Type B pancreatic cell (in vitro differentiated cells): ENCODE measurements at regions not wholly inside any gene's neighbourhood (a gene's known extent, or its start where the extent isn't known, plus 50 kb on each side); places are given as distances from the start of the nearest gene placed in this dataset.

Experiments used
- DNase-seq: peaks from one replicate; pipeline ENCODE4 v3.0.0; 2021; ENCODE audit warnings: mixed read lengths; ENCODE audit not compliant: unreplicated experiment; ENCODE audit errors: extremely low spot score
- H3K27ac Mint-ChIP-seq: 2 replicates; pipeline ENCODE4 v1.8.0; 2021; ENCODE audit warnings: mild to moderate bottlenecking, mixed read lengths
- H3K27me3 Mint-ChIP-seq: 2 replicates; pipeline ENCODE4 v1.8.0; 2021; ENCODE audit warnings: mixed read lengths
- H3K36me3 Mint-ChIP-seq: 2 replicates; pipeline ENCODE4 v1.8.0; 2021; ENCODE audit warnings: mixed read lengths
- H3K4me1 Mint-ChIP-seq: one replicate; pipeline ENCODE4 v1.8.0; 2021; ENCODE audit warnings: mixed read lengths; ENCODE audit not compliant: unreplicated experiment
- H3K4me3 Mint-ChIP-seq: 2 replicates; pipeline ENCODE4 v1.8.0; 2021; ENCODE audit warnings: mild to moderate bottlenecking, mixed read lengths
- H3K9me3 Mint-ChIP-seq: 2 replicates; pipeline ENCODE4 v1.8.0; 2021; ENCODE audit warnings: mixed read lengths
- CTCF ChIP-seq: fragments of 200-600 bp; sonication (generic); conservative IDR thresholded peaks from 2 replicates; pipeline ENCODE4 v1.5.0; 2021; ENCODE audit warnings: antibody characterized with exemption, mild to moderate bottlenecking

GRCh38 chr3:69443457-69443920 lies 57.6 kb upstream of the FRMD4B start:
- Mint-ChIP-seq H3K9me3 (no peaks in the 10 kb centered on the region), H3K36me3 (no peaks in the 10 kb centered on the region), H3K4me1 (peaks cover 12% of the 10 kb centered on the region), H3K27ac (no peak overlapping the region), H3K4me3 (no peak overlapping the region), H3K27me3 (no peaks in the 10 kb centered on the region)
- TF ChIP-seq CTCF, result no peak
- DNase-seq, result no peak

- H3K36me3 Mint-ChIP-seq, result no peaks in the 10 kb centered on the region
- TF ChIP-seq CTCF, result no peak
- no peak overlapping the region for H3K4me3 Mint-ChIP-seq
- H3K4me1 Mint-ChIP-seq, result peaks cover 12% of the 10 kb centered on the region
- no peak for DNase-seq
- no peaks in the 10 kb centered on the region for H3K27me3 Mint-ChIP-seq
- H3K9me3 Mint-ChIP-seq, result no peaks in the 10 kb centered on the region
- no peak overlapping the region for H3K27ac Mint-ChIP-seq
Observed at GRCh38 chr3:69442771-69443311, 57.0 kb upstream of the FRMD4B start.

GRCh38 chr3:69441732-69442131 lies 55.8 kb upstream of the FRMD4B start:
- Mint-ChIP-seq H3K36me3 (no peaks in the 10 kb centered on the region), H3K9me3 (no peaks in the 10 kb centered on the region), H3K4me1 (peaks cover 12% of the 10 kb centered on the region), H3K27ac (no peak overlapping the region), H3K4me3 (no peak overlapping the region), H3K27me3 (no peaks in the 10 kb centered on the region)
- no peak for TF ChIP-seq CTCF
- DNase-seq, result no peak

GRCh38 chr3:69441040-69441439 lies 55.2 kb upstream of the FRMD4B start:
- no peak overlapping the region for H3K27ac Mint-ChIP-seq
- no peak for TF ChIP-seq CTCF
- H3K36me3 Mint-ChIP-seq, result no peaks in the 10 kb centered on the region
- H3K27me3 Mint-ChIP-seq, result no peaks in the 10 kb centered on the region
- DNase-seq, result no peak
- H3K4me3 Mint-ChIP-seq, result no peak overlapping the region
- H3K4me1 Mint-ChIP-seq, result peaks cover 12% of the 10 kb centered on the region
- no peaks in the 10 kb centered on the region for H3K9me3 Mint-ChIP-seq

GRCh38 chr3:69439643-69440270 lies 53.9 kb upstream of the FRMD4B start:
- Mint-ChIP-seq H3K27ac (peak overlapping the region; percentile 42), H3K36me3 (no peaks in the 10 kb centered on the region), H3K4me3 (no peak overlapping the region), H3K9me3 (no peaks in the 10 kb centered on the region), H3K4me1 (peaks cover 16% of the 10 kb centered on the region), H3K27me3 (no peaks in the 10 kb centered on the region)
- TF ChIP-seq CTCF, result peak; percentile 73
- no peak for DNase-seq
